ENCODE measurements at regions not wholly inside any gene's neighbourhood (a gene's known extent, or its start where the extent isn't known, plus 50 kb on each side); places are given as distances from the start of the nearest gene placed in this dataset.

DNA sequence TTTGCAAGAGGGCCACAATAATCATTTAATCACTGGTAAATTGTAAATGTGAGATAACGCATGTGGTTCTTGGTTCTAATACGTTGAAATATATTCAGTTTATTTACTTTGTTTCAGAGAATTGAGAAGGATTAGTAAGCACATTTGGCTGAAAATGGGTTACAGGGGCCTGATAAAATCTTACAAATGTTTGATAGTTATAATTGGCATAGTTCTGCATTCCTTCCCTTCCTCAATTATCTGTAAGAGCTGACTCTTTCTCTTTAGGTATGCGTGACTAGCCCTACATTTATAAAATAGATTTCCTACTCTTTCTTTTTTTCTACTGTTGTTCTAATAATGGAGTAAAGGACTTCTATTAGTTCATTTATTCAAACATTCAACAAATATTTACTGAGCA is 685.2 kb downstream of the NUP35 start:
- no peak for TF ChIP-seq CEBPB (IDR thresholded peaks at IDR 0.05)

DNA sequence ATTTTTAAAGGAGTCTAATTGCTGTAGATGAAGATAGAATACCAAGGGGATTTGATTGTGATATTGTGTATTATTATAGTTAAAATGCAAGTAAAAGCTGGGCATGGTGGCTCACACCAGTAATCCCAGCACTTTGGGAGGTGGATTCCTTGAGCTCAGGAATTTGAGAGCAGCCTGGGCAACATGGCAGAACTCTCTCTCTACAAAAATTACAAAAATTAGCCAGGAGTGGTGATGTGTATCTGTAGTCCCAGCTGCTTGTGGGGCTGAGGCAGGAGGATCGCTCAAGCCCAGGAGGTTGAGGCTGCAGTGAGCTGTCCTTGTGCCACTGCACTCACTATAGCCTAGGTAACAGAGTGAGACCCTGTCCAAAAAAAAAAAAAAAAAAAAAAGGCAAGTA is 687.0 kb downstream of the NUP35 start:
- TF ChIP-seq, protein P1, sequence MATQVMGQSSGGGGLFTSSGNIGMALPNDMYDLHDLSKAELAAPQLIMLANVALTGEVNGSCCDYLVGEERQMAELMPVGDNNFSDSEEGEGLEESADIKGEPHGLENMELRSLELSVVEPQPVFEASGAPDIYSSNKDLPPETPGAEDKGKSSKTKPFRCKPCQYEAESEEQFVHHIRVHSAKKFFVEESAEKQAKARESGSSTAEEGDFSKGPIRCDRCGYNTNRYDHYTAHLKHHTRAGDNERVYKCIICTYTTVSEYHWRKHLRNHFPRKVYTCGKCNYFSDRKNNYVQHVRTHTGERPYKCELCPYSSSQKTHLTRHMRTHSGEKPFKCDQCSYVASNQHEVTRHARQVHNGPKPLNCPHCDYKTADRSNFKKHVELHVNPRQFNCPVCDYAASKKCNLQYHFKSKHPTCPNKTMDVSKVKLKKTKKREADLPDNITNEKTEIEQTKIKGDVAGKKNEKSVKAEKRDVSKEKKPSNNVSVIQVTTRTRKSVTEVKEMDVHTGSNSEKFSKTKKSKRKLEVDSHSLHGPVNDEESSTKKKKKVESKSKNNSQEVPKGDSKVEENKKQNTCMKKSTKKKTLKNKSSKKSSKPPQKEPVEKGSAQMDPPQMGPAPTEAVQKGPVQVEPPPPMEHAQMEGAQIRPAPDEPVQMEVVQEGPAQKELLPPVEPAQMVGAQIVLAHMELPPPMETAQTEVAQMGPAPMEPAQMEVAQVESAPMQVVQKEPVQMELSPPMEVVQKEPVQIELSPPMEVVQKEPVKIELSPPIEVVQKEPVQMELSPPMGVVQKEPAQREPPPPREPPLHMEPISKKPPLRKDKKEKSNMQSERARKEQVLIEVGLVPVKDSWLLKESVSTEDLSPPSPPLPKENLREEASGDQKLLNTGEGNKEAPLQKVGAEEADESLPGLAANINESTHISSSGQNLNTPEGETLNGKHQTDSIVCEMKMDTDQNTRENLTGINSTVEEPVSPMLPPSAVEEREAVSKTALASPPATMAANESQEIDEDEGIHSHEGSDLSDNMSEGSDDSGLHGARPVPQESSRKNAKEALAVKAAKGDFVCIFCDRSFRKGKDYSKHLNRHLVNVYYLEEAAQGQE (IDR thresholded peaks at IDR 0.05; ENCODE audit: low read depth), result no peak
- no peak for TF ChIP-seq ZBTB7A (IDR thresholded peaks at IDR 0.05; ENCODE audit: low read depth)
- TF ChIP-seq TAF1 (IDR thresholded peaks at IDR 0.05; ENCODE audit: low read depth), result no peak
- TF ChIP-seq TCF12 (IDR thresholded peaks at IDR 0.05; ENCODE audit: low read depth), result no peak
- no peak for TF ChIP-seq NFIC (IDR thresholded peaks at IDR 0.05)
- TF ChIP-seq CREB1 (IDR thresholded peaks at IDR 0.05; ENCODE audit: low read depth), result no peak
- no peak for TF ChIP-seq CEBPB (IDR thresholded peaks at IDR 0.05)
- TF ChIP-seq FOXM1 (IDR thresholded peaks at IDR 0.05; ENCODE audit: borderline replicate concordance, low read depth), result no peak
- no peak for TF ChIP-seq TEAD4 (IDR thresholded peaks at IDR 0.05)
- TF ChIP-seq YY1 (IDR thresholded peaks at IDR 0.05; ENCODE audit: low read depth), result no peak
- no peak for TF ChIP-seq EGR1 (IDR thresholded peaks at IDR 0.05)
- no peak for TF ChIP-seq RAD21 (IDR thresholded peaks at IDR 0.05; ENCODE audit: low read depth)
- TF ChIP-seq, protein P2, sequence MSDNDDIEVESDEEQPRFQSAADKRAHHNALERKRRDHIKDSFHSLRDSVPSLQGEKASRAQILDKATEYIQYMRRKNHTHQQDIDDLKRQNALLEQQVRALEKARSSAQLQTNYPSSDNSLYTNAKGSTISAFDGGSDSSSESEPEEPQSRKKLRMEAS (IDR thresholded peaks at IDR 0.05), result no peak
- no peak for TF ChIP-seq EP300 (IDR thresholded peaks at IDR 0.05; ENCODE audit: borderline replicate concordance)

DNA sequence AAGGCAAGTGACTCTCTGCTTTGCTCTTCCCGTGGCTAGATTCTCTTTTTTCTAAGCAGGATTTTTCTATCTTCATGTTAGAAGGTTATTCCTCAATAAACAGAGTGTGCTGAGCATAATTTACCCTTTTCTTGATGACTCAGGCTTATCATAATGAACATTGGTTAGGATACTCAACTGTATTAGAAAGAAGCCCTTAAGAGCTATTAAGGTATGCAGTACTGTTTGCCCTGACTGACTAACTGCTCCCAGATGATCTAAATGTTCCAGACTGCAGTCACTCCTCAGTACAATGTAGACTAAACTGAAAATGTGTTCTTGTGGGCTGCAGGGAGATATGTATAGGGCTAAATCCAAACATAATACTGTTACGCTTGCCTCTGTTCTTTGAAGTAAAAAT is 687.8 kb downstream of the NUP35 start:
- TF ChIP-seq TAF1 (IDR thresholded peaks at IDR 0.05; ENCODE audit: low read depth) (no peak), NFIC (IDR thresholded peaks at IDR 0.05) (no peak), TCF12 (IDR thresholded peaks at IDR 0.05; ENCODE audit: low read depth) (no peak), EP300 (IDR thresholded peaks at IDR 0.05; ENCODE audit: borderline replicate concordance) (no peak), YY1 (IDR thresholded peaks at IDR 0.05; ENCODE audit: low read depth) (no peak), TEAD4 (IDR thresholded peaks at IDR 0.05) (no peak), CEBPB (IDR thresholded peaks at IDR 0.05) (no peak), FOXM1 (IDR thresholded peaks at IDR 0.05; ENCODE audit: borderline replicate concordance, low read depth) (no peak), ZBTB7A (IDR thresholded peaks at IDR 0.05; ENCODE audit: low read depth) (no peak), RAD21 (IDR thresholded peaks at IDR 0.05; ENCODE audit: low read depth) (no peak), CREB1 (IDR thresholded peaks at IDR 0.05; ENCODE audit: low read depth) (no peak), EGR1 (IDR thresholded peaks at IDR 0.05) (no peak)
- TF ChIP-seq, protein P1 (IDR thresholded peaks at IDR 0.05; ENCODE audit: low read depth), result no peak
- TF ChIP-seq, protein P2 (IDR thresholded peaks at IDR 0.05), result no peak
- TF ChIP-seq, protein P3, sequence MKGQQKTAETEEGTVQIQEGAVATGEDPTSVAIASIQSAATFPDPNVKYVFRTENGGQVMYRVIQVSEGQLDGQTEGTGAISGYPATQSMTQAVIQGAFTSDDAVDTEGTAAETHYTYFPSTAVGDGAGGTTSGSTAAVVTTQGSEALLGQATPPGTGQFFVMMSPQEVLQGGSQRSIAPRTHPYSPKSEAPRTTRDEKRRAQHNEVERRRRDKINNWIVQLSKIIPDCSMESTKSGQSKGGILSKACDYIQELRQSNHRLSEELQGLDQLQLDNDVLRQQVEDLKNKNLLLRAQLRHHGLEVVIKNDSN (IDR thresholded peaks at IDR 0.05), result no peak

DNA sequence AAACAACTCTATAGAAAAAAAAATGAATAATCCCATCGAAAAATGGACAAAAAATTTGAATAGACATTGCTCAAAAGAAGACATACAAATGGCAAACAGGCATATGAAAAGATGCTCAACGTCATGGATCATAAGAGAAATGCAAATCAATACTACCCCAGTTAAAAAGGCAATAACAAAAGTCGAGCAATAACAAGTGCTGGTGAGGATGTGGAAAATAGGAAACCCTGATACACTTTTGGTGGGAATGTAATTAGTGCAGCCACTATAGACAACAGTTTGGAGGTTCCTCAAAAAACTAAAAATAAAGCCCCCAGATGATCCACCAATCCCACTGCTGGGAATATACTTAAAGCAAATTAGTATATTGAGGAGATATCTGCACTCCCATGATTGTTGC is 701.5 kb downstream of the NUP35 start:
- TF ChIP-seq TAF1 (IDR thresholded peaks at IDR 0.05; ENCODE audit: low read depth) (no peak), ZBTB7A (IDR thresholded peaks at IDR 0.05; ENCODE audit: low read depth) (no peak), CEBPB (IDR thresholded peaks at IDR 0.05) (no peak), EGR1 (IDR thresholded peaks at IDR 0.05) (no peak), RAD21 (IDR thresholded peaks at IDR 0.05; ENCODE audit: low read depth) (no peak), YY1 (IDR thresholded peaks at IDR 0.05; ENCODE audit: low read depth) (no peak), NFIC (IDR thresholded peaks at IDR 0.05) (no peak), TCF12 (IDR thresholded peaks at IDR 0.05; ENCODE audit: low read depth) (no peak), EP300 (IDR thresholded peaks at IDR 0.05; ENCODE audit: borderline replicate concordance) (no peak), FOXM1 (IDR thresholded peaks at IDR 0.05; ENCODE audit: borderline replicate concordance, low read depth) (no peak)
- TF ChIP-seq, protein P2 (IDR thresholded peaks at IDR 0.05), result no peak
- TF ChIP-seq, protein P3 (IDR thresholded peaks at IDR 0.05), result no peak

DNA sequence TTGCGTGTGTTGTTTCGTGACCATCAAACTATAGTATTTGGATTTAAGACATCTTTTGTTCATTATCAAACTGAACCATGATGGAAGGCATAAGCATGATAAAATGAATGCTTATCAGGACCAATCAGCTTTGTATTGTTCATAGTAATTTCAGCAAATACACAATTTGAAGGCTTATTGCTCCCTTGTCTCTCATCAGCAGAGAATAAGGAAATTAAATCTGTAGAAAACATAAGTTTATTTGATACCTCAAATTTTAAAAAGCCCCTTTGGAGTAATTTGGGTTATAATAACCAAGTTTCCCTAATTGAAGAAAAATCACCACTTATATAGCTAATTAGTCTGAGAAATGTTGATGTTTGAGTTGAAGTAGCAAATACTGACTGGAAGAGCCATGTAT is 705.7 kb downstream of the NUP35 start:
- TF ChIP-seq EGR1 (IDR thresholded peaks at IDR 0.05) (no peak), TAF1 (IDR thresholded peaks at IDR 0.05; ENCODE audit: low read depth) (no peak), NFIC (IDR thresholded peaks at IDR 0.05) (no peak), EP300 (IDR thresholded peaks at IDR 0.05; ENCODE audit: borderline replicate concordance) (no peak), CEBPB (IDR thresholded peaks at IDR 0.05) (no peak), CREB1 (IDR thresholded peaks at IDR 0.05; ENCODE audit: low read depth) (no peak), TEAD4 (IDR thresholded peaks at IDR 0.05) (no peak), ZBTB7A (IDR thresholded peaks at IDR 0.05; ENCODE audit: low read depth) (no peak), TCF12 (IDR thresholded peaks at IDR 0.05; ENCODE audit: low read depth) (no peak), FOXM1 (IDR thresholded peaks at IDR 0.05; ENCODE audit: borderline replicate concordance, low read depth) (no peak), RAD21 (IDR thresholded peaks at IDR 0.05; ENCODE audit: low read depth) (no peak), YY1 (IDR thresholded peaks at IDR 0.05; ENCODE audit: low read depth) (no peak)
- TF ChIP-seq, protein P1 (IDR thresholded peaks at IDR 0.05; ENCODE audit: low read depth), result no peak
- TF ChIP-seq, protein P3 (IDR thresholded peaks at IDR 0.05), result no peak
- TF ChIP-seq, protein P2 (IDR thresholded peaks at IDR 0.05), result no peak
